ENCODE measurements at regions not wholly inside any gene's neighbourhood (a gene's known extent, or its start where the extent isn't known, plus 50 kb on each side); places are given as distances from the start of the nearest gene placed in this dataset.

GRCh38 chr9:28547527-28547926, 974.2 kb upstream of the C9orf72 start:
- Histone ChIP-seq H3K27ac (ENCODE audit: insufficient read depth, low read depth, low read length) (no peak overlapping the region), H3K9me3 (replicated peaks; ENCODE audit: control insufficient read depth, insufficient read depth, low read length) (peaks cover 2% of the 10 kb centered on the region), H3K36me3 (ENCODE audit: control insufficient read depth in 2 of 2, extremely low read depth in 1 of 2, insufficient read depth in 2 of 2, low read length in 2 of 2) (no peaks in the 10 kb centered on the region), H3K4me3 (replicated peaks in 1 of 3; ENCODE audit: insufficient read depth in 1 of 3, low read depth in 1 of 3, low read length in 3 of 3) (no peak overlapping the region), H3K9ac (replicated peaks; ENCODE audit: extremely low read depth, insufficient read depth, low read length) (no peak overlapping the region), H3K79me2 (ENCODE audit: control insufficient read depth, insufficient read depth, low read length) (no peaks in the 10 kb centered on the region), H3K9me1 (replicated peaks; ENCODE audit: control insufficient read depth, extremely low read depth, insufficient read depth, low read length) (no peaks in the 10 kb centered on the region), H2AFZ (ENCODE audit: low read depth, low read length) (no peak overlapping the region), H4K20me1 (replicated peaks; ENCODE audit: control insufficient read depth, extremely low read depth, insufficient read depth, low read length) (no peaks in the 10 kb centered on the region), H3K4me1 (ENCODE audit: control insufficient read depth, extremely low read depth, insufficient read depth, low read length) (no peaks in the 10 kb centered on the region), H3K4me2 (ENCODE audit: insufficient read depth, low read length) (no peak overlapping the region), H3K27me3 (ENCODE audit: control insufficient read depth in 2 of 2, insufficient read depth in 2 of 2, low read length in 2 of 2) (no peaks in the 10 kb centered on the region)
- ChIA-PET CTCF (no interaction called here), POLR2A (no interaction called here)
- dilution Hi-C loops (cut with MboI; ENCODE audit: extremely low pct_ligation_motif_present, low sequenced_read_pairs) (no loop called here), intact Hi-C loops (cut with micrococcal nuclease) (no loop called here)
- TF ChIP-seq POLR2AphosphoS5 (IDR thresholded peaks at IDR 0.05; ENCODE audit: insufficient read depth, low read depth, low read length) (no peak), MYC (IDR thresholded peaks at IDR 0.05; ENCODE audit: low read depth, low read length) (no peak), GATA2 (IDR thresholded peaks at IDR 0.05; ENCODE audit: insufficient read depth, insufficient read length, low read depth, low read length) (no peak), MAX (IDR thresholded peaks at IDR 0.05; ENCODE audit: insufficient read depth, insufficient read length) (no peak), POLR2A (IDR thresholded peaks at IDR 0.05; ENCODE audit: low read depth, low read length) (no peak), CTCF (IDR thresholded peaks at IDR 0.05; ENCODE audit: extremely low read depth in 1 of 2, insufficient read depth in 1 of 2, low read depth in 1 of 2, low read length in 2 of 2) (no peak), EZH2 (IDR thresholded peaks at IDR 0.05; ENCODE audit: borderline replicate concordance, low read depth, low read length, severe bottlenecking) (no peak), FOS (IDR thresholded peaks at IDR 0.05; ENCODE audit: borderline replicate concordance, insufficient read depth, low read length) (no peak), JUN (IDR thresholded peaks at IDR 0.05; ENCODE audit: borderline replicate concordance, insufficient read depth, insufficient read length, low read depth) (no peak)
- FAIRE-seq (no peak), DNase-seq (ENCODE audit: low read depth, low spot score) (no peak)
- no TSS peak for BruUV-seq (replicated peaks)
